ENCODE measurements at regions not wholly inside any gene's neighbourhood (a gene's known extent, or its start where the extent isn't known, plus 50 kb on each side); places are given as distances from the start of the nearest gene placed in this dataset.

GRCh38 chr3:164467007-164467406 lies 611.3 kb downstream of the SI start:
- no peak for TF ChIP-seq IKZF3 (tag by site-specific recombination; IDR thresholded peaks at IDR 0.05)
- TF ChIP-seq ZNF211 (tag by site-specific recombination; IDR thresholded peaks at IDR 0.05; ENCODE audit: low read depth), result no peak
- no peak for TF ChIP-seq ZNF398 (tag by site-specific recombination; IDR thresholded peaks at IDR 0.05)
- TF ChIP-seq ZBTB7A (tag by site-specific recombination; IDR thresholded peaks at IDR 0.05; ENCODE audit: low read depth), result no peak
- no peak for TF ChIP-seq YY1 (tag by site-specific recombination; IDR thresholded peaks at IDR 0.05)
- TF ChIP-seq ZNF561 (tag by site-specific recombination; IDR thresholded peaks at IDR 0.05; ENCODE audit: borderline replicate concordance), result no peak
- TF ChIP-seq KLF9 (tag by site-specific recombination; IDR thresholded peaks at IDR 0.05; ENCODE audit: low read depth), result no peak
- TF ChIP-seq CTCF (tag by site-specific recombination; IDR thresholded peaks at IDR 0.05), result no peak
- TF ChIP-seq ZNF292 (tag by site-specific recombination; IDR thresholded peaks at IDR 0.05; ENCODE audit: borderline replicate concordance, low read depth), result no peak
- no peak for TF ChIP-seq ZNF391 (tag by site-specific recombination; IDR thresholded peaks at IDR 0.05; ENCODE audit: borderline replicate concordance, low read depth)
- TF ChIP-seq ZNF707 (tag by site-specific recombination; IDR thresholded peaks at IDR 0.05), result no peak
- no peak for TF ChIP-seq ZNF704 (tag by site-specific recombination; IDR thresholded peaks at IDR 0.05)

All from HEK293 (cell line).